RWPE1 (cell line): ENCODE measurements at regions not wholly inside any gene's neighbourhood (a gene's known extent, or its start where the extent isn't known, plus 50 kb on each side); places are given as distances from the start of the nearest gene placed in this dataset.
"Not testable (repeated sequence)": the region's sequence is repeated elsewhere in the genome, so short reads cannot be mapped to it uniquely, and the experiment has no call there.

Experiments used
- CTCF ChIA-PET: fragments of 350-600 bp; sonication (Branson Sonifier 250); formaldehyde crosslinking; extraction: SDS; loops from one replicate; lab custom pipeline; 2021; lab: Yijun Ruan, JAX
- POLR2A ChIA-PET: fragments of 400-600 bp; formaldehyde crosslinking; extraction: SDS; loops from one replicate; lab custom pipeline; 2020; ENCODE audit warnings: antibody characterized with exemption; ENCODE audit not compliant: low non-redundant PET; lab: Yijun Ruan, JAX
- DNase-seq: peaks from one replicate; pipeline ENCODE4 v3.0.0; 2012; ENCODE audit warnings: low spot score
- H3K27ac ChIP-seq: fragments of 450-650 bp; 2 replicates; pipeline ENCODE4 v1.5.1; 2017
- TF ChIP-seq, protein P1 (sequence below): fragments of 450-650 bp; conservative IDR thresholded peaks from 2 replicates; pipeline ENCODE4 v1.5.1; 2017; ENCODE audit warnings: low read depth, mild to moderate bottlenecking

DNA sequence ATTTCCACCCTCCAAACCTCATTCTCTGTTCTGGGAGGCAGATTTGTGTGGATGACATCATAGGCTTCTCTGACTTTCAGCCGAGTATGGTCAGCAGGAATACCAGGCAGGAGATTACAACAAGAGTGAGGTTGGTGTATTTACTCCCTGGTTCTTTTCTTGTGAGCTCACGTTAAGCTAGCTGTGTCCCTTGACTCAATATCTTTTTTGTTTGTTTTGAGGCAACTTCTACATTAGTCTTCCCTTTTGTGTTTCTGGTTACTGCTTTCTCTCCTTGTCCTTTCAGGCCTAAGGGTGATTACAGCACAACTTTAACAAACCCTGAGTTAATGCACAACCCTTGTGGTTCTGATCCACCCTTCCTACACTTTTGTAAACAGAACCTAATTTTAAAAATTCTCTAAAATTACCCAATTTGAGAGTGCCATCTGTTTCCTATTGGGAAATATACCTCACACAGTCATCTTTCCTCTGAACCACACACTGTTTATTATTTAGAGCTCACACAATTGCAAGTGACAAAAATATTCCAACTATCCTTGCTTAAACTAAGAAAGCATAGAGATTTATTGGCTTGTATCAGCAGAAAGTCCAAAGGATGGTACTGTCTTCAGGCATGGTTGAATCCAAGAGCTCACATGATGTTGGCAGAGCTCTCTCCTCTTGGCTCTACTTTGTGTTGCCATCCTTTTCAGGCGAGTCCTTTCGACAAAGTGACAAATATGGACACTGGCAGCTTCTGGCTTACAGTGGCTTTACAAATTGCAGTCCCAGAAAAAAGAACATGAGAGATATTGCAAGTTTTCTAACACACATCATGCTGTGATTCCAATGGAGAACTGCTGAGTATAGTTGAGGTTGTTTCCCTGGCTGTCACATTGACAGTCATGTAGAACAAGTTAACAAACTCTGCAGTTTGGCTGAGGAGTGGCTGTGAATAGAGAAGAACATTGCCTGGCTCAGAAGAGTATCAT lies 150.5 kb upstream of the DDIT4L start:
- DNase-seq, result no peak
- H3K27ac ChIP-seq, result no peak overlapping the region
- TF ChIP-seq, protein P1, sequence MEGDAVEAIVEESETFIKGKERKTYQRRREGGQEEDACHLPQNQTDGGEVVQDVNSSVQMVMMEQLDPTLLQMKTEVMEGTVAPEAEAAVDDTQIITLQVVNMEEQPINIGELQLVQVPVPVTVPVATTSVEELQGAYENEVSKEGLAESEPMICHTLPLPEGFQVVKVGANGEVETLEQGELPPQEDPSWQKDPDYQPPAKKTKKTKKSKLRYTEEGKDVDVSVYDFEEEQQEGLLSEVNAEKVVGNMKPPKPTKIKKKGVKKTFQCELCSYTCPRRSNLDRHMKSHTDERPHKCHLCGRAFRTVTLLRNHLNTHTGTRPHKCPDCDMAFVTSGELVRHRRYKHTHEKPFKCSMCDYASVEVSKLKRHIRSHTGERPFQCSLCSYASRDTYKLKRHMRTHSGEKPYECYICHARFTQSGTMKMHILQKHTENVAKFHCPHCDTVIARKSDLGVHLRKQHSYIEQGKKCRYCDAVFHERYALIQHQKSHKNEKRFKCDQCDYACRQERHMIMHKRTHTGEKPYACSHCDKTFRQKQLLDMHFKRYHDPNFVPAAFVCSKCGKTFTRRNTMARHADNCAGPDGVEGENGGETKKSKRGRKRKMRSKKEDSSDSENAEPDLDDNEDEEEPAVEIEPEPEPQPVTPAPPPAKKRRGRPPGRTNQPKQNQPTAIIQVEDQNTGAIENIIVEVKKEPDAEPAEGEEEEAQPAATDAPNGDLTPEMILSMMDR, result no peak
- CTCF ChIA-PET, result interaction anchor here (0.5 kb wide), 1 partner anchor 172 kb away, joined by 8 read pairs; no protein-coding TSS in a partner anchor
- POLR2A ChIA-PET, result no interaction called here

DNA sequence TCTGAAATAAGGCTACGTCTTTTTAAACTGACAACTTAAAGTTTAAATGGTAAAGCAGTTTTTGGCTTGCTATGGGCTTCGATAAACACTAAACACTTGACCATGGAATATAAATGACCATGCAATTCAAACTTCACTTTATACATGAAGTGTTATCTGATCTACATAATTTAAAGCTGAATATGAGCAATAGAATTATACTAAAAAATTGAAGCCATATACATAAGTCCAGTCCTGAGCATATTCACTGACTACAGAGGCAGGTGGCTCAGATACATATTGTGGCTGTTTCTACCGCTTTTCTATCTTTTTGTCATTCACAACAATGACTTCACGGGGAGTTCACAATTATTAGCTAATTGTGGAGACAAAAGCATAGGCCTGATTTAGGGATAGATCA lies 149.6 kb upstream of the DDIT4L start:
- TF ChIP-seq, protein P1, result no peak
- no peak overlapping the region for H3K27ac ChIP-seq
- ChIA-PET CTCF (interaction anchor here (0.5 kb wide), 1 partner anchor 61 kb away, joined by 3 read pairs; no protein-coding TSS in a partner anchor), POLR2A (no interaction called here)
- no peak for DNase-seq

DNA sequence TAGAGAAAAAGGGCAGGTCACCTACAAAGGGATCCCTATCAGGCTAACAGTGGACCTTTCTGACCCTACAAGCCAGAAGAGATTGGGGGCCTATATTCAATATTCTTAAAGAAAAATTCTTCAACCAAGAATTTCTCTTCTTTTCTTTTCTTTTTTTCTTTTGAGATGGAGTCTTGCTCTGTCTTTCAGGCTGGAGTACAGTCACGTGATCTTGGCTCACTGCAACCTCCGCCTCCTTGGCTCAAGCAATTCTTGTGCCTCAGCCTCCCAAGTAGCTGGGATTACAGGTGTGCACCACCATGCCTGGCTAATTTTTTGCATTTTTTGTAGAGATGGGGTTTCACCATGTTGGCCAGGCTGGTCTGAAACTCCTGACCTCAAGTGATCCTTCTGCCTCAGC lies 143.2 kb upstream of the DDIT4L start:
- DNase-seq, H3K27ac ChIP-seq, CTCF ChIA-PET, POLR2A ChIA-PET: not testable (repeated sequence)

DNA sequence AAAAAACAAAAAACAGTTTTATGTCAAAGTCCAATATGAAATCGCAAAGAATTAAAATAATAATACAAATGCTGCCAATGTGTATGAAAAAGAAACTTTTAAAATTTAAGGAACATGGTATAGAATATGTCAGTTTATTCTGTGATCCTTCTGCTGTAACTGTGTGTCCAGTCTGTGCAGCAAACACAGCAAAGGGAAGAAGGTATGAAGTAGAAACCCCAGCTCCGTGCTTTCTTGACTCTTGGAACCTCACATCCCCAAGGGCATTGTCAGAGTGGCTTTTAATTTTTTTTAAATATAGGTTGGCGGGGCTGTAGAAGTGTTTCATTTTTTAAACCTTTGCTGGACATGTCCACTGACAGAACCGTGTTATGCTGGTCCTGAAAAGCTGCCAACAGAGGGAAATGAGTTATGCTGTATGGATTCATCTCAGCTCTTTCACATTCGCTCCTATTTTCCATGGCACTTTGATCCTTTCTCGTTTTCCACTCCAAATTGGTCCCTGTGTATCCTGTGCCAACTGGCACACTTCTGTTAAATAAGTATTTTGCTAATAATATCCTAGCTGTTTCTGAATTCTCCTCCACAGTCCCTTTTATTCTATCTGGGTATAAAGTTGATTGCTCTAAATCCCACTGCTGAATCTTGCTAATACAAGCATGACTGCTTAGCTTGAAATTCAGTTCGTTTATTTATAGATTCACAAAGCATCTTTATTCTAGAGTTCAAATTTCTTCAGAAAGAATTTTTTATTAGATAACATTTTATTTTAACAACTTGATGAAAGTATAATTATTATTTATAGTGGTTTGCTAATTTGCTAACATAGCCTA lies 127.0 kb upstream of the DDIT4L start:
- ChIA-PET POLR2A (no interaction called here), CTCF (interaction anchor here (1.1 kb wide), 1 partner anchor 9 kb away, joined by 3 read pairs; no protein-coding TSS in a partner anchor)
- H3K27ac ChIP-seq, result no peak overlapping the region
- DNase-seq, result no peak
- TF ChIP-seq, protein P1, result no peak

DNA sequence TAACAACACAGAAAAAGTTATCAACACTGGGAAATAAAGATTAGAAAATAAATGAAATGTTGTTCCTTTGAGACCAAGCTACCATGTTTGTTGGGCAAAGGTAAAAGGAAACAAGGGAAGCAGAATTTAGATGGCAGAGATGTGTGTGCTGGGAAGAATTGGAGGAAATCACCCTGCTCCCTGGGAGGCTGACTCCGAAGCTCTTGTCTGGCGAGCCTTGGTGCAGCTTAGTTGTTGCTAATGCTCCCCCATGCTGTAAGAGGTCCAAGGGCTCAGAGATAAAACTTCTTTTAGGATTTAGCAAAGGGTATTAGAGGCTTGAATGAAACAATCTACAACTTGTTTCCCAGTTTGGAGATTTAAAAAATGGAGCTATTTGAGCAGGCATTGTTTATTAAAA lies 123.8 kb upstream of the DDIT4L start:
- POLR2A ChIA-PET, result no interaction called here
- H3K27ac ChIP-seq, result no peak overlapping the region
- TF ChIP-seq, protein P1, result no peak
- DNase-seq, result no peak
- CTCF ChIA-PET, result interaction anchor here (0.6 kb wide), 1 partner anchor 687 kb away, joined by 3 read pairs; no protein-coding TSS in a partner anchor

DNA sequence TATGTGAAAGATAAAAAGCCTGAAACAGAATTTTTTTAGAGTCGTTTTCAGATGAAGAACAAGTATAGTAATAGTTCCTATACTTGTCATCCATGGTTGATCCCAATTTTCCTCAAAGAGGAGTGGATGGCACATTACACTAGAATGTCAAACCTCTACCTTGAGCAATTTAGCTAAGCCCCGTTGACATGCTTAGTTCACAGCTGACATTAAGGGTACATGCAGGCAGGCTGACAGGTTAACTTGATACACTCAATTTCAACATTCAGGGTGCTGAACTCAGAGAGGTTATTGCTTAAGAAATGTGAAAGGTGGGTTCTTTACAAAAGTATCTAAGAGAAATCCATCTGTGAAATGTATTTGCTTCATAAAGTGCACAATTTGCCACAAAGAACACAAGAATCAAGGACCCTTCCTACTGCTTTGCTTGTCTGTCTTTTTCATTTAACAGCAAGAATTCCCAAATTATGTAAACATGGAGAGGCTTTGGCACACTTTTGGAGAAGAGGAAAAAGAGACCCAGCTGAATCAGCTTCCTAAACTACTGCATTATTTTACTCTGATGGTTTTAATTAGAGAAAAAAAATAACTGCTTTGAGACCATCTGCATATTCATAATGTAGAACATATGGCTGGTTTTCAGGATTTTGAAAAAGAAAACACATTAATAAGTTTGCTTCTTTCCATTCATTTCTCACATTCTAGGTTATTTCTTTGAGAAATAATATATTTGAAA lies 122.5 kb upstream of the DDIT4L start:
- no peak for DNase-seq
- ChIA-PET POLR2A (no interaction called here), CTCF (no interaction called here)

More for the DNA sequence above, 122.5 kb upstream of the DDIT4L start:
- H3K27ac ChIP-seq, result no peak overlapping the region
- TF ChIP-seq, protein P1, result no peak
